Psoas muscle (tissue), 7 donors: ENCODE measurements at regions not wholly inside any gene's neighbourhood (a gene's known extent, or its start where the extent isn't known, plus 50 kb on each side); places are given as distances from the start of the nearest gene placed in this dataset.

ENCODE experiments used
- ATAC-seq, 4 donors: fragments of 200-7000 bp; cut with Tn5 transposase; one replicate each; pipeline ENCODE4 v1.9.1; 2020; ENCODE audit warnings: moderate library complexity in 3 of 4, mild to moderate bottlenecking in 2 of 4
- DNase-seq, 2 donors: peaks; one replicate each; pipeline ENCODE4 v3.0.0-alpha.2; 2020
- H3K27ac ChIP-seq: fragments of 200-600 bp; one replicate; pipeline ENCODE4 v1.8.0; 2022
- H3K27me3 ChIP-seq, 3 donors: fragments of 200-600 bp in 1 of 3; one replicate each; pipeline versions ENCODE4 v1.6.1 to v1.8.0; 2013 to 2022; ENCODE audit warnings: low read length in 2 of 3, mild to moderate bottlenecking in 2 of 3, moderate library complexity in 1 of 3; ENCODE audit not compliant: insufficient read depth in 3 of 3
- H3K36me3 ChIP-seq, 2 donors: fragments of 200-600 bp in 1 of 2; one replicate each; pipeline versions ENCODE4 v1.6.1 to v1.8.0; 2013 to 2022; ENCODE audit warnings: low read depth in 1 of 2, mild to moderate bottlenecking in 1 of 2, moderate library complexity in 1 of 2; ENCODE audit not compliant: insufficient read depth in 1 of 2
- H3K4me1 ChIP-seq: fragments of 200-600 bp; one replicate; pipeline ENCODE4 v1.8.0; 2022
- H3K4me3 ChIP-seq: fragments of 200-600 bp; one replicate; pipeline ENCODE4 v1.8.0; 2022; ENCODE audit warnings: mild to moderate bottlenecking
- H3K9me3 ChIP-seq: fragments of 200-600 bp; one replicate; pipeline ENCODE4 v1.8.0; 2022
- WGBS, 3 donors: extraction: QIAGEN DNeasy Blood & Tissue Kit; methylation state at CpG; one replicate each; pipeline versions ENCODE4 v1.1.6 to v1.1.7; 2013; 5-methylcytosine and 5-hydroxymethylcytosine counted together
- intact Hi-C, 2 donors: fragments of 100-400 bp; cut with DNase I; formaldehyde crosslinking; loops; one replicate each; pipeline versions ENCODE4 v1.11.0 to v1.14.2; 2022
- TF ChIP-seq, protein P1 (sequence below): fragments of 200-600 bp; IDR thresholded peaks from one replicate; pipeline ENCODE4 v1.8.0; 2022; ENCODE audit warnings: antibody characterized with exemption
- donor health status: healthy with polysubstance abuse.
- donor health status: DM: no; HTN: no; CAD: no; lungs with moderate emphysema.
- donor health status: Bipolar disorder and iron deficiency.
- donor health status: healthy.
- donor health status: DM: yes; HTN: yes; CAD: no.
- donor health status: DM: no; HTN: no; CAD: no.
- donor health status: DM: yes; HTN: yes; CAD: no.

DNA sequence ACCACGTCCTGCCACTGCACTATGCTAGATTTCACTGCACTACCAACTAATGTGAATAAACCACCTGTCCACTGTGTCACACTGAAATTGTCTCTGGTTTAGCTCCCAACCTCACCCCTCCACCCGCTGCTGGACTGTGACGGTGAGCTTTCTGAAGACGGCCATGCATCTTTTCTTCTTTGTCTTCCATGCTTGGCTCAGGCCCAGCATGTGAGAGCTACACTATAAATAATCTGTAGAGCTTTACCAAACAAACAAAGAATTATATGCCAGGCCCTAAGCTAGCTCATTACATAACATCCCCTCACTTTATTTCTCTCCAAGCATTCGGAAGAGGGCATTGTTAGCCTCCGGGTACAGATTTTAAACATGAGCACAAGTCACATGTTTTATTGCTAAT lies 633.2 kb downstream of the TNS3 start:
- Histone ChIP-seq H3K27ac (no peak overlapping the region), H3K9me3 (no peaks in the 10 kb centered on the region), H3K27me3 (no peaks in the 10 kb centered on the region), H3K4me3 (no peak overlapping the region), H3K4me1 (no peaks in the 10 kb centered on the region), H3K36me3 (no peaks in the 10 kb centered on the region)
- intact Hi-C loops: no loop called here
- TF ChIP-seq, protein P1, sequence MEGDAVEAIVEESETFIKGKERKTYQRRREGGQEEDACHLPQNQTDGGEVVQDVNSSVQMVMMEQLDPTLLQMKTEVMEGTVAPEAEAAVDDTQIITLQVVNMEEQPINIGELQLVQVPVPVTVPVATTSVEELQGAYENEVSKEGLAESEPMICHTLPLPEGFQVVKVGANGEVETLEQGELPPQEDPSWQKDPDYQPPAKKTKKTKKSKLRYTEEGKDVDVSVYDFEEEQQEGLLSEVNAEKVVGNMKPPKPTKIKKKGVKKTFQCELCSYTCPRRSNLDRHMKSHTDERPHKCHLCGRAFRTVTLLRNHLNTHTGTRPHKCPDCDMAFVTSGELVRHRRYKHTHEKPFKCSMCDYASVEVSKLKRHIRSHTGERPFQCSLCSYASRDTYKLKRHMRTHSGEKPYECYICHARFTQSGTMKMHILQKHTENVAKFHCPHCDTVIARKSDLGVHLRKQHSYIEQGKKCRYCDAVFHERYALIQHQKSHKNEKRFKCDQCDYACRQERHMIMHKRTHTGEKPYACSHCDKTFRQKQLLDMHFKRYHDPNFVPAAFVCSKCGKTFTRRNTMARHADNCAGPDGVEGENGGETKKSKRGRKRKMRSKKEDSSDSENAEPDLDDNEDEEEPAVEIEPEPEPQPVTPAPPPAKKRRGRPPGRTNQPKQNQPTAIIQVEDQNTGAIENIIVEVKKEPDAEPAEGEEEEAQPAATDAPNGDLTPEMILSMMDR: no peak
- no peak for DNase-seq
- 63 to 76% (median 68%) methylated on average over 6 of the region's 6 CpGs for WGBS, 3 donors
- no peak for ATAC-seq

DNA sequence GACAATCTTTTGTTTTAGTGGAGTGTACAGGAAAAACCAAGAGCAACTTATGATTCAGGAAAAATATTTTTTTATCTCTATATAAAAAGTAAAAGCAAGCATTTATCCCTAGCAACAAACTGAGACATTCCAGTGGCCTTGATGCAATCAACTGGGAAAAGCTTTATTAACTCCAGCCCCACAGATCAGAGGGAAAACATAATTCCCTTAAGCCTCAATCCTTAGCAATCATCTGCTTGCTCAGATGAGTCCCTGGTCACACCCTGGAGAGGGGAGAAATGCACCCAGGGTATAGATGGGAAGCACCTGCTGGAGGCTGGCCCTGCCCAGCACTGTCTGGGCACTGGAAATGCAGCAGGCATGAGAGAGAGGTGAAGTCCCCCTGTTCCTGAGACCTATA lies 636.6 kb downstream of the TNS3 start:
- H3K4me1 ChIP-seq: no peaks in the 10 kb centered on the region
- ATAC-seq (no peak), DNase-seq (no peak)
- peaks cover 0 to 2% (median 0%) of the 10 kb centered on the region in 3 donors for H3K27me3 ChIP-seq
- H3K9me3 ChIP-seq: no peaks in the 10 kb centered on the region
- no peaks in the 10 kb centered on the region for H3K36me3 ChIP-seq
- TF ChIP-seq, protein P1: no peak
- intact Hi-C loops: no loop called here
- H3K4me3 ChIP-seq: no peak overlapping the region
- H3K27ac ChIP-seq: no peak overlapping the region

DNA sequence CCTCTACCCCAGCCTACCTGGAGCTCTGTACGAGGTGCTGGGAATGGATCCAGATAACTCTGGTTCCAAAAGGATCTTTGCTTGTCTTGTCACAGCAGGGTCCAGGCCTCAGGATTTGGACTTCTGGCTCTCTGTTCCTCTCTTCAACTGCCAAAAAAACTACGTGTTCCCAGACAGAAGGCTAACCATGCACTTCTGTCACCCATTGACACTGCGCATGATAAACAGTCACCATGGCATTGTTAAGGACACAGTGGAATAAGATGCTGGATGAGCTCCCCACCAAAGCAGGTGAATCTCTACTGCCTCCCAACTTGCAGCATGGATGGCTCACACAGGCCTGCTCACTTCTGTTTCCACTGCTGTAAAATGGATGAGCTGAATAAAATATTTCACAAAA lies 637.9 kb downstream of the TNS3 start:
- Histone ChIP-seq H3K27me3 (peaks cover 0 to 2% (median 0%) of the 10 kb centered on the region in 3 donors), H3K4me1 (no peaks in the 10 kb centered on the region), H3K27ac (no peak overlapping the region), H3K9me3 (no peaks in the 10 kb centered on the region), H3K4me3 (no peak overlapping the region), H3K36me3 (no peaks in the 10 kb centered on the region)
- intact Hi-C loops: loop anchor here in 1 of 2 donors (5.0 kb wide), 1 partner anchor 143 kb away; no protein-coding TSS in a partner anchor
- no peak for DNase-seq
- TF ChIP-seq, protein P1: no peak
- ATAC-seq: no peak
- WGBS, 3 donors: 52 to 79% (median 67%) methylated on average over 3 of the region's 3 CpGs

DNA sequence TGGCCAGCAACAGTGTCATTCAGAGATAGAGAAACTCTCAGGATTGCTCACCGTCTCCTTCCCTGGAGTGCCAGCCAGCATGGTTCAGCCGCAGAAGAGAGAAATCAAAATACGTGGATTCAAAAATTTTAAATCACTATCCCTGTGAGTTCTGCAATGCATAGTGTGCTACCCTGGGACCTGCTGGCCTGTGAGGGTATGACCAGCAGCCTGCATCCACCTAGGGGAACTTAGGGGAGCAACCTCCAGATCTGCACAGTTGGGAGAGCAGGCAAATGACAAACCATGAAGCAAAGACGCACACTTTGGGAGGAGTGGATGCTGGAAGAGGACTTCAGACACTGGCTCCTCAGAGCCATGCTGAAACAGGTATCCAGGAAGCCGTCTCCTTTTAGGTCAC lies 639.3 kb downstream of the TNS3 start:
- H3K4me1 ChIP-seq: no peaks in the 10 kb centered on the region
- ATAC-seq (no peak), DNase-seq (no peak)
- H3K27me3 ChIP-seq: peaks cover 0 to 2% (median 0%) of the 10 kb centered on the region in 3 donors
- WGBS, 3 donors: 83 to 97% (median 90%) methylated on average over 5 of the region's 5 CpGs
- no peaks in the 10 kb centered on the region for H3K9me3 ChIP-seq
- H3K27ac ChIP-seq: no peak overlapping the region
- TF ChIP-seq, protein P1: no peak
- H3K36me3 ChIP-seq: no peaks in the 10 kb centered on the region
- intact Hi-C loops: loop anchor here in 1 of 2 donors (5.0 kb wide), 1 partner anchor 145 kb away; no protein-coding TSS in a partner anchor
- no peak overlapping the region for H3K4me3 ChIP-seq

DNA sequence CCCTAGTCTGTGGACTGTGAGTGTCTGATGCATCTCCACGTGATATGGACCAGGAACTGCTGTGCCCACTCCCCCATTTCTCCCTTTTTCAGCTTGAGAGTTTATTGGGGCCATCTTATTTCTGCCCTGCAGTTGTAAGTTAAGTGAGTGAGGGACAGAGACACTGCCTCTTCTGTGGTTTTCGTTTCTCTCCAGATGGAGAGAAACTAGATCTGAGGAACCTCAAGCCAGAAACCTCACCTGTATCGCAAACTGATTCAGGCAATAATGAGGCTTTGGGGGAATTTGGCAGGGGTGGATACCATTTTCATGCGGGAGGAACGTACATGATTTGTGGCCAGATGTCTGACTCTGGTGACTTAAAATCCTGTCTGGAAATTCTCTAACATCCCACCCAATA lies 641.7 kb downstream of the TNS3 start:
- 86 to 94% (median 91%) methylated on average over 5 of the region's 5 CpGs for WGBS, 3 donors
- DNase-seq (no peak), ATAC-seq (no peak)
- Histone ChIP-seq H3K27ac (no peak overlapping the region), H3K27me3 (peaks cover 0 to 2% (median 0%) of the 10 kb centered on the region in 3 donors), H3K4me1 (no peaks in the 10 kb centered on the region), H3K4me3 (no peak overlapping the region), H3K36me3 (no peaks in the 10 kb centered on the region), H3K9me3 (no peaks in the 10 kb centered on the region)
- TF ChIP-seq, protein P1: no peak
- intact Hi-C loops: loop anchor here in 1 of 2 donors (5.0 kb wide), 1 partner anchor 147 kb away; no protein-coding TSS in a partner anchor
